Inflammatory macrophage (primary cell): ENCODE measurements at regions not wholly inside any gene's neighbourhood (a gene's known extent, or its start where the extent isn't known, plus 50 kb on each side); places are given as distances from the start of the nearest gene placed in this dataset.
"Not testable (repeated sequence)": the region's sequence is repeated elsewhere in the genome, so short reads cannot be mapped to it uniquely, and the experiment has no call there.

ENCODE experiments used
- DNase-seq, 2 donors: peaks; one replicate each; pipeline ENCODE4 v3.0.0-alpha.2; 2020 to 2022

DNA sequence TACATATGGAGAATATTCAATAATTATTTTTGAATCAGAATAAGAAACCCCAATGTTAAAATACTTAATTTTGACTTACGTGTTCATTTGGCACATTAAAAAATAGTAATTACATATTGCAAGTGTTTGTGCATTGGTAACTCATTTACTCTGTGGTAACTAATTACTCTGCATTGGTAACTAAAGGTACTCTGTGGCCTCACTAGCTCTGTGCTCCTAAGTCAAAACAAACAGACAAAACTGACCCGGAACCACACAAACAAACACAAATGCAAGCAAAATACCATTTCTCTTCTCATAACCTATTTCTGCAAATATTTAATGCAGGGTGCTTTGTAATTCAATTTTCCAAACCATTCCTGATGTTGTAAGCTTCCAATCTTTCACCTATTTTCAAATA, 1244.3 kb downstream of the REEP3 start:
- DNase-seq = no peak

DNA sequence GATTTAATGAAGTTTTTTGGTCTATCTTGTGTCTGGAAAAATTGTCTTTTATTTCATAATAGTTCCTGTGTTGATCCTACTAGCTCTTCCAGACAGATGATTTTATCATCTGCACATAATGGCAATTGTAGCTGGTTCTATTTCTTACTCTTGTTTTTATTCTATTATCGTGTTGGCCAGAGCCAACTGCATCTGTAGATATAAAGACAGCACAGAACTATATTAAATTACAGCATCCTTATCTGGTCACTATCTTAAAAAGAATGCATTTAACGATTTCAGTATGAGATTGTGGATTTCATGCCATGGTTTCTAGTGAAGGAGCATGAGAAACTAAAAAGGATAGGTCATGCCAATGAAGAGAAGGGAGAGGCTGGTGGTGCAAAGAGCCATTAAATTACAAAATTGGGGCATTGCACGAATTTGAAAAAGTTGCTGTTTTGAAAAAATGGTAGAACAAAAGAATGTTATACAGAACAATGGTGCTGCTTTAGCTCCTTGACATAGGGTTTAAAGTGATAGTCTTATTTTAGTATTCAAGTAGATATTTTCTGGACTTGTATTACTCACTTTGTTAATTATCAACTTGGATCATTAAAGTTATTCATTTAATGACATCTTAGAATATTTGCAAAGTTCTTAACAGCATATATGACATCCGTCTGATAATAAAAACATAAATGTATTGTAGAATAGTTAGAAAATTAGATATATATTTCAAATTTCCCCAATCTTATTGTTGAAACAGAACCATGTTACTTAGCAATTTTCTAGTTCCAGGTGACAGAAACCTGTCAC, 1250.3 kb downstream of the REEP3 start:
- no peak for DNase-seq

GRCh38 chr10:64773357-64773756, 1252.2 kb downstream of the REEP3 start:
- DNase-seq = no peak

- not testable (repeated sequence) for DNase-seq
Measured at GRCh38 chr10:64784451-64784850, 1263.2 kb downstream of the REEP3 start.

- no peak for DNase-seq
Measured at GRCh38 chr10:64785816-64786215, 1264.6 kb downstream of the REEP3 start.

DNA sequence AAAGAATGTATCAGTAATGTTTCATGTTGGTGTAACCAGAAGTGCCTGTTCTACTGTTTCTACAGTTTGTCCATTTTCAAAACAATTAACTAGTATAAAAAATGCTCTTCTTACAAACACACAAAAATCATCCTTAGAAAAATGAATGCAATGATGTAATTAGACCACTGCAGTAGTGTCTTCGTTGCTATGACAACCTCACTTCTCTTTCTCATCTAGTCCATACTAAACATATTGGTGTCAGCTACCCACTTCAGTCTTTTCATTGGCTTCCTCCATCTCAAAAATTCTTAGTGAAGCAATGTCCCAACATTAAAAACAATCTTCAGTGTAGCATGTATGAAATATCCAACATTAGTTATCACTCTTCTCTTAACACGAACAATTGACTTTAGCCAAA, 1265.8 kb downstream of the REEP3 start:
- no peak for DNase-seq

GRCh38 chr10:64795847-64796246, 1274.6 kb downstream of the REEP3 start:
- no peak for DNase-seq

- no peak for DNase-seq
Measured at GRCh38 chr10:64798297-64798696, 1277.1 kb downstream of the REEP3 start.

GRCh38 chr10:64808233-64808632, 1287.0 kb downstream of the REEP3 start:
- not testable (repeated sequence) for DNase-seq

GRCh38 chr10:64810046-64810445, 1288.8 kb downstream of the REEP3 start:
- DNase-seq = not testable (repeated sequence)

- no peak for DNase-seq
Measured at GRCh38 chr10:64813391-64813790, 1292.2 kb downstream of the REEP3 start.

- no peak for DNase-seq
Measured at GRCh38 chr10:64814201-64814600, 1293.0 kb downstream of the REEP3 start.

DNA sequence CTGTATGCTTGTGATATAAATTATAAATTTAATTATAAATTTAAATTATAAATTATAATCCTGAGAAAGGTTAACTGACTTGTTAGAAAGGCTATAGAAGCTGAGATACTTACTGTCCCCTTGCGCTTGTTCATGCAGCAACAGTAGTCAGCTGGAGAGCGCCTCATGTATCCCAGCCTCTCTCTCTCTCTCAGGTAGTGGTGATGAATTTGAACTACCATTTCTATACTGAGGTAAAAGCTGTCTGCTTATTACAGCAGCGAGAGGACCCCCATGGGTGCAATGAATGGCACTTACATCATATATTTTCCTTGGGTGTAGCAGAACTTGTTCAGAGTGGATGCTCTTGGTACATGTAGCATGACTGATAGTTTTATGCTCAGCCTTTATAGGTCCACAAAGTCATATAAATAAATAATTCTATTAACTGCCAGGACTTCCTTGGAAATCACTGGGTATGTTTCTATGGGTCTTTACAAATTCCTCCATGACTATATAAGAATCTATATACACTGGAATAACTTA, 1308.7 kb downstream of the REEP3 start:
- DNase-seq = no peak

GRCh38 chr10:64830869-64831268, 1309.7 kb downstream of the REEP3 start:
- DNase-seq = no peak

GRCh38 chr10:64840341-64840740, 1319.1 kb downstream of the REEP3 start:
- no peak for DNase-seq

DNA sequence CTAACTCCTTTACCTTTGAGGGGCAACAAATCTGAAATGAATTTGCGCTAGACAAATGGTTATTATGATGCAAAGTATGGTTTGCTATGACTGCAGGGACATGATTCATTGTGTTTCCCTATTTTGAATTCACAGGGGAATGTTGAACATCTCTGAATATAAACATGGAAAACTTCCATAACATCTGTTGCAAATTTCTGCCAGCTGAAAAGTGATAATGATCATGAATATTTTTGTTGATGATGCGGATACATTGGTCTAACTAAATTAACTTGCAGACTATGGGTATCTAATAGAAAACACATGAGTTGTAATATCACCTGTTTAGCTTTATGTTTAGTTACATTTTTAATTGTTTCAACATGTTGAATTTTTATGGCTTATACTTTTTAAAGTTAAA, 1325.5 kb downstream of the REEP3 start:
- DNase-seq = no peak

- DNase-seq = no peak
Measured at GRCh38 chr10:64855941-64856340, 1334.7 kb downstream of the REEP3 start.

DNA sequence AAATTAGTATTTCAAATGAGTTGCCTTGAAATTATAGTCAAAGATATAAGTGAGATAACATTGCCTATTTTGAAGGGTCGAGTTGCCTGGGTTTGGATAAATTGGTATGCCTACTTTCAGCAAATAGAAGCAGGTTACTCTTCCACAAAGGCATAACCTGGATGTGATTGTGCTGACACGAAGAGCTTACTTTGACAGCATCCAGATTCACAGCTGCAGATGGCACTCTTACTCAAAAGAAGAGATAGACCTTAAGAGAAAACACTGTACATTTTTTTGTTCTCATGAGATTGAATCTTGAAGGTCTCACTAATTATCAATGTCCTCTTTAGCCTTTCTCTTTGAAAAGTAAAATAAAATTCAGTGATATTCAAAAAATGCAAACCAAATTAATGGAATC, 1338.7 kb downstream of the REEP3 start:
- DNase-seq = no peak

DNA sequence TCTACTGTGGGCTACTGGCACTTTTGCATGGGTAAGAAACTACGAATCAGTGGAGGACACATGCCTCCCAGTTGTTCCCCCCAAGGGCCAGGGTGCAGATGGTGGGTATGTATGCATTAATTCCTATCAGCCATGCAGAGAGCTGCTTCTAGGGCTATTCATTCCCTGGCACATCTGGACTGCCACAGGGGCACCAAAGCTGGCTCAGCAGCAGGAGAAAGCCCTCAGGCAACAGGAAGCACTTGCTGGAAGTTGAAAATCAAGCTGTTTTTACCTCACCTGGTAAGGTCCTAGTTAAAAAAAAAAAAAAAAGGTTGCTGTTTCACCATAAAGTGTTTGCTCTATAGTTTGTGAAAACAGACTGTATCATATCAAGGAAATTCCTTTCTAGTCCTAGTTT, 1342.6 kb downstream of the REEP3 start:
- DNase-seq = no peak

DNA sequence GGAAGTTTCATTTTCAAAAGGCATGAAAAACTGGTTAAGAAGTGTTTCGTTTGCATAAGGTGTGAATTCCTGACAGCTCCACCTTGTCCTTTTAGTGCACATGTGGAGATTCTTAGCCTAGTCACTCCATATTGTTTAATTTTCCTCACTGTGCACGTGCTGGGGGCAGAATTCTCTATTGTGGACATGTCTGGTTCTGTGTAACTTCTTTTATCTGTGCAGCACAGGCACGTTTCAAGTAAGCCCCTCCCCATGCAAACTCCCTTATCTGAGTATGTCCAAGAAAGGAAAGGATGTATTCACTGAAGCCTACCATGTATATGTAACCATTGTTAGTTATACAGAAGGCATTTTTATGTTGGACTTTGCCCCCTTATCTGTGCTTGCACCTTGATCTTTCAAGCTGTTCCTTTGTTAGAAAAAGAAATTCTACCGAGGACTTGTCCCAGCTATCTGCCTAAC, 1346.3 kb downstream of the REEP3 start:
- no peak for DNase-seq

GRCh38 chr10:64873088-64873487, 1351.9 kb downstream of the REEP3 start:
- DNase-seq = no peak

DNA sequence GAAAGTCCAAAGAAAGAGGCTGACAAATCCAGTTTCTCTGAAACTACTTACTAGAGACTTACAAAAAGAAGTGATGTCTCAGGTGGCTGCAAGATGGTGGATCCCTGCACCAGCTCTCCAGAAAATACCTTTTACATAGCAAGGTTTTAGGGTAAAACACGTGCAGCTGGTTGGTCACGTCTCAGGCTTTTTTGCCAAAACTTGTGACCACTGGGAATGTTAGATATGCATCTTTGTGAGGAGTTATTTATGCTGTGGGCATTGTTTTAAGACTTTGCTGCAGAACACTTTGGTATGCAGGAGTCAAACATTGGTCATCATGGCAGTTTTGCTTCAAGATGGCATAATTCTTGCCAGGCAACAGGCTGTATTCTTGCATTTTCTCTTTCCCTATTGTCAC, 1352.8 kb downstream of the REEP3 start:
- DNase-seq = no peak

- no peak for DNase-seq
Measured at GRCh38 chr10:64880546-64880945, 1359.3 kb downstream of the REEP3 start.

- DNase-seq = no peak
Measured at GRCh38 chr10:64881257-64881656, 1360.1 kb downstream of the REEP3 start.

GRCh38 chr10:64896582-64896981, 1375.4 kb downstream of the REEP3 start:
- no peak for DNase-seq
